Stimulated activated CD4-positive, alpha-beta T cell treated with anti-CD3 and anti-CD28 coated beads, Interleukin-15, amount 100 ng/mL, for 48 hours (primary cell): ENCODE measurements at regions not wholly inside any gene's neighbourhood (a gene's known extent, or its start where the extent isn't known, plus 50 kb on each side); places are given as distances from the start of the nearest gene placed in this dataset.
"Not testable (repeated sequence)": the region's sequence is repeated elsewhere in the genome, so short reads cannot be mapped to it uniquely, and the experiment has no call there.

Experiments
- DNase-seq, 2 donors: peaks; one replicate each; pipeline ENCODE4 v3.0.0-alpha.2; 2020; ENCODE audit warnings: low read depth in 2 of 2

- DNase-seq = no peak
Measured at GRCh38 chr14:84988357-84988756, 541.6 kb upstream of the FLRT2 start.

GRCh38 chr14:84991021-84991420, 538.9 kb upstream of the FLRT2 start:
- DNase-seq = no peak

GRCh38 chr14:84998216-84998615, 531.7 kb upstream of the FLRT2 start:
- DNase-seq = no peak

GRCh38 chr14:85002846-85003245, 527.1 kb upstream of the FLRT2 start:
- DNase-seq = no peak

GRCh38 chr14:85003805-85004204, 526.1 kb upstream of the FLRT2 start:
- no peak for DNase-seq

- no peak for DNase-seq
Measured at GRCh38 chr14:85009506-85009905, 520.4 kb upstream of the FLRT2 start.

GRCh38 chr14:85010186-85010585, 519.8 kb upstream of the FLRT2 start:
- DNase-seq = no peak

GRCh38 chr14:85016496-85016895, 513.4 kb upstream of the FLRT2 start:
- DNase-seq = no peak

GRCh38 chr14:85023866-85024265, 506.1 kb upstream of the FLRT2 start:
- DNase-seq = not testable (repeated sequence)

GRCh38 chr14:85024931-85025330, 505.0 kb upstream of the FLRT2 start:
- DNase-seq = no peak

- no peak for DNase-seq
Measured at GRCh38 chr14:85027681-85028370, 502.1 kb upstream of the FLRT2 start.

GRCh38 chr14:85037411-85037810, 492.5 kb upstream of the FLRT2 start:
- no peak for DNase-seq

GRCh38 chr14:85038526-85039352, 491.2 kb upstream of the FLRT2 start:
- DNase-seq = no peak

- DNase-seq = no peak
Measured at GRCh38 chr14:85039353-85039626, 490.7 kb upstream of the FLRT2 start.

GRCh38 chr14:85040046-85040685, 489.8 kb upstream of the FLRT2 start:
- no peak for DNase-seq

- DNase-seq = no peak
Measured at GRCh38 chr14:85041618-85042017, 488.3 kb upstream of the FLRT2 start.

GRCh38 chr14:85042301-85042700, 487.6 kb upstream of the FLRT2 start:
- DNase-seq = no peak

GRCh38 chr14:85050180-85050579, 479.8 kb upstream of the FLRT2 start:
- DNase-seq = no peak

GRCh38 chr14:85052646-85053045, 477.3 kb upstream of the FLRT2 start:
- no peak for DNase-seq

GRCh38 chr14:85054178-85054577, 475.8 kb upstream of the FLRT2 start:
- DNase-seq = no peak

GRCh38 chr14:85056267-85056666, 473.7 kb upstream of the FLRT2 start:
- no peak for DNase-seq

GRCh38 chr14:85057221-85057620, 472.7 kb upstream of the FLRT2 start:
- no peak for DNase-seq

- DNase-seq = no peak
Measured at GRCh38 chr14:85058150-85058549, 471.8 kb upstream of the FLRT2 start.
